NK-92 (cell line): ENCODE measurements at regions not wholly inside any gene's neighbourhood (a gene's known extent, or its start where the extent isn't known, plus 50 kb on each side); places are given as distances from the start of the nearest gene placed in this dataset.

Experiments used
- DNase-seq: peaks from one replicate; lab custom pipeline; 2025; ENCODE audit not compliant: unreplicated experiment; lab: John Stamatoyannopoulos, UW

DNA sequence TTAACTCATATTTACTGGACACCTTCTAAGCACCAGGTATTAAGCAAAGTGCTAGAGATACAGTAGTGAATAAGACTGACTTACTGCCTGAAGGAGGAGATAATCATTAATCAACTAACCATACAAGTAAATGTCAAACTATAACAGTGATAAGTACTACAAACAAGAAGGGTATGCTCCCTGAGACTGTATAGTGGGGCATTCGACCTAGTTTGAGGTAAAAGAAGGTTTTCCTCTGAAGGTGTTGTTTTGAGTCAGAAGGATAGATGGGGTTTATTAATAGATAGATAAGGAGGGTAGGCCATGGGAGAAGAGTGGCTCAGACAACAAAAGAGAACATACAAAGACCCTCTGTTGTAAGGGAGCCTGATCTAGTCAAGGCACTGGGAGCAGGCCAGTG is 105.4 kb downstream of the DDIT4L start:
- DNase-seq = no peak

DNA sequence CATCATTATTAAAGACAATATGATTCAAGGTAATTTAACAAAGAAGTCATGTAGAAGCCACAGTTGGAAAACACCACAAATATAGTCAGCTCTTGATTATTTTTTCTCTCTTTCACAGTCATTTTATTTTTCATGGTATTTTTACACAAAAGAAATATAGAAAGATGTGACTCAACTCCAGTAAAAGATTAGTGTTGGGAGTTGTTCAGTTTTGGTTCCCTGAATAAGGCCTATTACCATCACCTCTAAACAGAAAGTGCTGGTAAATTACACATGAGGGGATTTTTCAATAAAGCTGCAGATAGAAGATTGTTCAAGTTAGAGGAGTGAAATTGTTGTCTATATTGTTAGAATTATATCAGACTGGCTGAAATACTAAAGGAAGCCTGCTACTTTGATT is 107.0 kb downstream of the DDIT4L start:
- DNase-seq = no peak

- no peak for DNase-seq
These were observed 107.4 kb downstream of the DDIT4L start for GRCh38 chr4:100082852-100083251.

DNA sequence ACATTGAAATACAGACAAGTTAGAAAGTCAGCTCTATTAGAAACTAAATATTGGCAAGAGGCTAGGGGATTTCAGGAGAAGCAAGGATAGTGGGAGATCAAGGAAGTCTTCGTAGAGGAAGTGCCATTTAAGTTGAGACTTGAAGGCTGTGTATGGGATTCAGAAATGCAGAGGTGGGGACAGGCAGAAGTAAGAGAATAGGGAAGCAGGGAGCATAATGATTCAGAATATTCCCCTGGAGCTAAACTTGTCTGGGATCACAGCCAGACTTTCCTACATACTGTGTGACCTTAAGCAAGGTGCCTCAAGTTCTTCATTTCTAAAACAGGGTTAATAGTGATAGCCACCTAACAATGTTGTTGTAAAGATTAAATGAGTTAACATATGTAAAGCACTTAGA is 108.8 kb downstream of the DDIT4L start:
- DNase-seq = no peak

GRCh38 chr4:100079264-100079663 is 111.0 kb downstream of the DDIT4L start:
- no peak for DNase-seq

- DNase-seq = no peak
These were observed 113.5 kb downstream of the DDIT4L start for GRCh38 chr4:100076753-100077152.

DNA sequence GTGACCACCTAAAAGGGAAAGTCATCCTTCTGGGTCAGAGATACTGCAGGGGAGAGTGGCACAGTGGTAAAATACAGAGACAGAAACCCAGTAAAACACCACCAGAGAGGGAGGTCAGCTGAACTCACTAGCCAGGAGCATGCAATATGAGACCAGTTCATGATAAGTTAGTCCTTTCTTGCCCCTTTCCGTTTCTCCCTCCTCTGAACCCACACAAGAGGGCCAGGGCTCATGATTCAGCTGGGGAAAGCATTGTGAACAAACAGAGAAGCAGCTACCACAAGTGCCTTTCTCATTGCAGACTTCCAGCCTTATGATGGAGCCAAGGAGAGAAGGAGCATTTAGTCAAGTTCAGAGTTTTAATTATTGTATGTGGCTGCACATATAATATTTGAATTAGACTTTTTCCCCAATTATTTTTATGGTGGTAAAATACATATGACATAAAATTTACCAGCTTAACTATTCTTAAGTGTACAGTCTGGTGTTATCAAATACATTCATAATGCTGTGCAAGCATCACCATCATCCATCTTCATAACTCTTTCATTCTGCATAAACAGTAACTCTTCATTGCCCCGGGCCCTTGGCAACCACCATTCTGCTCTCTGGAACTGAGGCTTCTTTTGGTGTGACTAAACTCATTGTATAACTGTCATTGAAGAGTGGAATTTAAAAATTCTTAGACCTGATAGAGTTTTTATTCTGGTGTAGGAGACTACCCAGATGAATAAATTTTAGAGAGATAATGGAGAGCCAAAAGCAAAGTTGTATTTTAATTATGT is 114.6 kb downstream of the DDIT4L start:
- no peak for DNase-seq

- no peak for DNase-seq
These were observed 115.2 kb downstream of the DDIT4L start for GRCh38 chr4:100075056-100075455.

- DNase-seq = no peak
These were observed 118.8 kb downstream of the DDIT4L start for GRCh38 chr4:100071506-100071905.

DNA sequence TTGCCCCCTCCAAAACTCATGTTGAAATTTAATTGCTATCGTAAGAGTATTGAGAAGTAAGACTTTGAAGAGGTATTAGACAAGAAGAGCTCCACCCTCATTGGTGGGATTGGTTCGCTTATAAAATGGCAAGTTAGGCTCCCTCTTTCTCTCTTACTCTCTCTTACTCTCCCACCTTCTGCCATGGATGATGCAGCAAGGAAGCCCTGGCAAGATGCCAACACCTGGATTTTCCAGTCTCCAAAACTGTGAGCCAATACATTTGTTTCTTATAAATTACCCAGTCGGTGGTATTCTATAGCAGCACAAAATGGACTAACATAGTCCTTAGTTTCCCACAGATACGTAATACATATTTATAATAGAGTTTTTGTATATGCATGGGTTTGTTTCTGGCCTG is 119.4 kb downstream of the DDIT4L start:
- DNase-seq = no peak

GRCh38 chr4:100069207-100069606 is 119.1 kb upstream of the H2AZ1 start:
- no peak for DNase-seq

GRCh38 chr4:100067255-100067654 is 117.2 kb upstream of the H2AZ1 start:
- no peak for DNase-seq

DNA sequence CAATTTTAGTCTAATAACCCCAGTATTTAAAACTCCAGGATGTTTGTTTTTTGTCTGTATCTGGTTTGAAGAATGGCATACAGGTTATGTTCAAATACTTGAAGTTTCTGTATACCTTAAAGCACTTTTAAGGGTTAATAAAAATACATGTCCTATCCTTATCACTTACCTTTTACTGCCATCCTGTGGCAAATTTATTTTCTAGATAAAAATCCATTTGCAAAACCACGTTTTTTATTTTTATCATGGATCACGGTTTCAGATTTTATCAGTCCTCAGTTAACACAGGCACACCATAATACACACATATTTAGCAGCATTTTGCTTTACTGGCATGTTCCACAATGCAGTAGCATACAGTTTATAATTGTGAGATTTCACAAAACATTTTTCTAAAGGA is 113.3 kb upstream of the H2AZ1 start:
- no peak for DNase-seq

DNA sequence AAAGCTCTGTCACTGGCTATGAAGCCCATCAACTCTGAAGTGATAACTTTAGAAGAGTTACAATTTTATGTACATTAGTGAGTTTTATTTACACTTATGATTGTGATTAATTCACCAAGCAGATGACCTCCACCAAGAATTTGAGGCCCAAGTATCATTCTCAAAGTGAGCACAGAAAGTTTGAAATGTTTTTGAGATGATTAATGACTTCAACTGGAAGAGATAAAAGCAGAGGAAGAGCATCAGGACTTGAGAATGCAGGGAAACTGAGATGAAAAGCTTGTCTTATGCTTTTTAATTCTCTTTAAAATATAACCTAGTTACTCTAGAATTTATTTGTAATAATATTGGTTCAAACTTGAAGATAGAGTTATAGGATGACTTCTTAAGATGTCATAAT is 112.8 kb upstream of the H2AZ1 start:
- DNase-seq = no peak

- no peak for DNase-seq
These were observed 111.8 kb upstream of the H2AZ1 start for GRCh38 chr4:100061835-100062234.

- no peak for DNase-seq
These were observed 110.8 kb upstream of the H2AZ1 start for GRCh38 chr4:100060765-100061416.

GRCh38 chr4:100059467-100059866 is 109.4 kb upstream of the H2AZ1 start:
- no peak for DNase-seq

DNA sequence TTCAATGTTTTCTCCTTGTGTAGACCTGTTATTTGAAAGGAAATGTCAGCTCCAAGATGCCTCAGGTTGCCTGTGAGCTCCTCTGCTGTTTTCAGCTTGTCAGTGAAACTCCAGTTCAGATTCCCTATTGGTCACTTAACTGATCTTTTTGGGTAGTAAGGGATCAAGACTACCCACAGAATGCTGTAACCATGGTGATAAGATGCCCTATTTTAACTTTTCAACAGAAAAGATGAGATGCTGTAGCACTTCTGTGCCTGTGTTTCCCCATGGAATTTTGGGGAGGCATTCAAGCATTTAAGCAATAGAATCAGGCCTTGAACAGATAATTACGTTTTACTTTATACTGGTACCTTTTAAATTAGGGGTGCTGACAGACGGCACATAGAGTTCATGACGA is 106.6 kb upstream of the H2AZ1 start:
- DNase-seq = no peak

GRCh38 chr4:100054071-100054470 is 104.0 kb upstream of the H2AZ1 start:
- DNase-seq = no peak

GRCh38 chr4:100049872-100050271 is 99.8 kb upstream of the H2AZ1 start:
- no peak for DNase-seq

- DNase-seq = no peak
These were observed 92.6 kb upstream of the H2AZ1 start for GRCh38 chr4:100042711-100043110.

- no peak for DNase-seq
These were observed 92.2 kb upstream of the H2AZ1 start for GRCh38 chr4:100042235-100042634.

DNA sequence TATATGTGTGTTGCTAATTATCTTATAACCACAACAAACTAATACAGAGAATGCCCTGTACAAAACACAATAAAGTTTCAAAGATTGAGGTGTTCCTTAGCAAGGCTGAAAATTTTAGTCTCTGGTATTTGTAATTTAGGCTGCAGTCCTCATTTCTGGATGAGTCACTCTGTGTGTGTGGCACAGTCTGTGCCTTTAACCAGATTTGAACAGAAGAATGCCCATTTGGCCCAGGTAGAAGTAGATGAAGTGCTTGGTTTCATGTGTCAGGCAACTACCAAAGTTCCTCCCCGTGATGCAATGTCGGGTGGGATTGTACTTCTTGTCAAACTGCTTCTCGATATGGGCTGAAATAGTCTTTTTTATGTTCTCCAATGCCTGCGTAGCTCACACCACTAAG is 91.6 kb upstream of the H2AZ1 start:
- no peak for DNase-seq
